M059J (cell line): ENCODE measurements at regions not wholly inside any gene's neighbourhood (a gene's known extent, or its start where the extent isn't known, plus 50 kb on each side); places are given as distances from the start of the nearest gene placed in this dataset.
"Not testable (repeated sequence)": the region's sequence is repeated elsewhere in the genome, so short reads cannot be mapped to it uniquely, and the experiment has no call there.

Experiments used
- DNase-seq: peaks from one replicate; pipeline ENCODE4 v3.0.0-alpha.2; 2012; ENCODE audit warnings: low read depth

GRCh38 chr2:48189552-48190228 is 124.8 kb upstream of the FOXN2 start:
- no peak for DNase-seq

- no peak for DNase-seq
Measured at GRCh38 chr2:48190230-48190629, 124.3 kb upstream of the FOXN2 start.

- no peak for DNase-seq
Measured at GRCh38 chr2:48194641-48195040, 119.8 kb upstream of the FOXN2 start.

- no peak for DNase-seq
Measured at GRCh38 chr2:48195169-48195568, 119.3 kb upstream of the FOXN2 start.

GRCh38 chr2:48197618-48198017 is 116.9 kb upstream of the FOXN2 start:
- no peak for DNase-seq

GRCh38 chr2:48198371-48198770 is 116.1 kb upstream of the FOXN2 start:
- no peak for DNase-seq

GRCh38 chr2:48199070-48199469 is 115.4 kb upstream of the FOXN2 start:
- DNase-seq, result no peak

GRCh38 chr2:48200620-48201293 is 113.7 kb upstream of the FOXN2 start:
- peak; percentile 37 for DNase-seq

- DNase-seq, result not testable (repeated sequence)
Measured at GRCh38 chr2:48201435-48201834, 113.0 kb upstream of the FOXN2 start.

- no peak for DNase-seq
Measured at GRCh38 chr2:48202863-48203642, 111.4 kb upstream of the FOXN2 start.

- DNase-seq, result no peak
Measured at GRCh38 chr2:48203668-48204067, 110.8 kb upstream of the FOXN2 start.

GRCh38 chr2:48204750-48205136 is 109.7 kb upstream of the FOXN2 start:
- no peak for DNase-seq

- DNase-seq, result no peak
Measured at GRCh38 chr2:48205137-48205798, 109.2 kb upstream of the FOXN2 start.

- not testable (repeated sequence) for DNase-seq
Measured at GRCh38 chr2:48206056-48206656, 108.3 kb upstream of the FOXN2 start.

- no peak for DNase-seq
Measured at GRCh38 chr2:48207201-48207641, 107.3 kb upstream of the FOXN2 start.

- DNase-seq, result no peak
Measured at GRCh38 chr2:48207851-48208250, 106.6 kb upstream of the FOXN2 start.

- peak; percentile 36 for DNase-seq
Measured at GRCh38 chr2:48209214-48209885, 105.1 kb upstream of the FOXN2 start.

GRCh38 chr2:48210189-48210588 is 104.3 kb upstream of the FOXN2 start:
- no peak for DNase-seq

- DNase-seq, result no peak
Measured at GRCh38 chr2:48213646-48214045, 100.8 kb upstream of the FOXN2 start.

- no peak for DNase-seq
Measured at GRCh38 chr2:48218169-48218568, 96.3 kb upstream of the FOXN2 start.

GRCh38 chr2:48219234-48219554 is 95.3 kb upstream of the FOXN2 start:
- DNase-seq, result no peak
